ENCODE measurements at regions not wholly inside any gene's neighbourhood (a gene's known extent, or its start where the extent isn't known, plus 50 kb on each side); places are given as distances from the start of the nearest gene placed in this dataset.
"Not testable (repeated sequence)": the region's sequence is repeated elsewhere in the genome, so short reads cannot be mapped to it uniquely, and the experiment has no call there.

DNA sequence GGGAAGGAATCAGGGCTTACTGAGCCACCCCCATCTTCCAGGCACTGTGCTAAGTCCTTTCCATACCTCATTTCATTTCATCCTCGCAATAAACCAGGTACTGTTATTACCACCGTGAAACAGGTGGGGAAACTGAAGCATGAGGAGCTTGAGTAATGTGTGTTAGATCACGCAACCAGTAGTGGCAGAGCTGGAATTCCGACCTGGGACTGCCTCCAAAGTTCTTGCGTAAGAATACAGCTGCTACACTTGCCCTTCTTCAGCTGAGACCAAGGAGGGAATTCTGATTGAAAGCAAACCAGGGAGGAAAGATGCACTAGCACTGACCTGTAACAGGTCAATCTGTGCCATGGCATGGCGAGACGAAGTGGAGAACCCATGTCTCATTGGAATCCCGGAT, 113.4 kb upstream of the MSX2 start:
- no peak for DNase-seq

DNA sequence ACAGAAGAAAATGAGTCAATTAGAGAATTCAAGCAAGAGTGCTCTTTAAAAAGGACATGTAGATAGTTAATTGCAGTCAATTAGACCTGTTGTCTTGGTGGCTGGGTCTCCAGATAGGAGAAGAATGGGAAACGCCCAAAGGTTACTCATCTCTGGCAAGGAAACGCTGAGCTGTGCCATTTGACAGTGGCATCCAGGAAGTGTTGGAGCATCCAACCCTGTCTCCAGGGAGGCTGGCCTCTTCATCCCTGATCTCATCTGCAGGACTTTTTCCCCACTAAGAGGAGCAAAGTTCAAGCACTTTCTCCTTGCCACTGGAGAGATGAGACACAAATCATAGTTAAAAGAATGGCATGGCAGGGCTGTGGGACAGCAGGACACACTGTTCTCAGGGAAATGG, 111.7 kb upstream of the MSX2 start:
- no peak for DNase-seq

DNA sequence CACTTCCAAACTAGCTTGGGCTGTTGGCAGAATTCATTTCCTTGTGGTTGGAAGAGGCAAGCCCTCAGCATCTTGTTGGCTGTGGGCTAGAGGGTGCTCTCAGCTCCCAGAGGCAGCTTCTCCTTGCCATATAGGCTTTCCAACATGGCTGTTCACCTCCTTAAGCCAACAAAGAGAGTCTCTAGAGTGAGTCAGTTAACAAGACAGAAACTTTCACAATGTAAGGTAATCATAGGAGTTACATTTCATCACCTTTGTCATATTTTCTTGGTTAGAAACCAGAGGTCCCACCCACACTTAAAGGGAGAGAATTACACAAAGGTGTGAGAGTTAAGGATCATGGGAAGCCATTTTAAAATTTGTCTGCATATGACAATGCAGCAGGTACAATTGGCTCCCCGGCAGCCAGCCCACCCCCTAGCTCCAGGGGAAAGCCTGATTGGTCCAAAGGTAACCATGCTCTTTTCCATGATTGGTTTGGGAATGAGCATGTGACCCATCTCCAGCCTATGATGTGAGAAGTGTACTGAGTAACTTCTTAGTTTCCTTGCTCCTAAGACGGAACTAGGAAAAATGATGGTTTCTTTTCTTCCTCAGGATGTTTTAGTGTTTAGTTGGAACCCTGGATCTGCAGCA, 109.8 kb upstream of the MSX2 start:
- no peak for DNase-seq

DNA sequence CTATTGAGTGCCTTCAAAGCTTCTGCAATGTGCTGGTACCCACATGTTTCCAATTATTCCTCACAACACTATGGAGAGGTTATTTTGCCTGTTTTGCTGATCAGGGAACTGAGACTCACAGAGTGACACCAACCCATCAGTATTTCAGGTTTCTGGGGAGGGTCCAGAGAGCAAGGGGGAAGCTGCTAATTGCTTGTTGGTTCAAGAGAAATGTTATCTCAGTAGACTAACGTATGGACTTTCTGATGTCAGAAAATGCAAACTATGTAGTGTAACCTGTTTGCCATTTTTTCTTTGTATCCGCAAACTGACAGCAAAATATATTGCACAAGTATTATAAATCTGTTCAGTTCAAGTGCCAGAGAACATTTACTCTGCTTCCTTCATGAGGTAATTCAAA, 108.3 kb upstream of the MSX2 start:
- DNase-seq: no peak

DNA sequence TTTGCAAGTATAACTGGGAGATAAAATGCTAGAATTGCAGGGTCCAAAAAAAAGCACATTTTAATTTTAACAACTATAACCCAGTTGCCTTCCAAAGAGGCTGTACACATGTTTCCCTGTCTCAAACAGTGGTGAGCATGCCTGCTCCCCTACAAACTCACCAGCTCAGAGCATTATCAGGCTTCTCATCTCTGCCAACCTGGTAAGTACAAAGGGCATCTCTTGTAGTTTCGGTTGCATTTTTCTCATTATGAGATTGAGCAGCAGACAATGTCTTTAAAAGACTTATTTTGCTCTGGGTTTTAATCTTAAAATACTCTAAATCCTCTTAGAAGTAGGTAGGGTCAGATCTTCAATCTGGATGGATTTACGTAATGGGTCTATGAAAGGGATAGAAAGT, 107.1 kb upstream of the MSX2 start:
- DNase-seq: no peak

DNA sequence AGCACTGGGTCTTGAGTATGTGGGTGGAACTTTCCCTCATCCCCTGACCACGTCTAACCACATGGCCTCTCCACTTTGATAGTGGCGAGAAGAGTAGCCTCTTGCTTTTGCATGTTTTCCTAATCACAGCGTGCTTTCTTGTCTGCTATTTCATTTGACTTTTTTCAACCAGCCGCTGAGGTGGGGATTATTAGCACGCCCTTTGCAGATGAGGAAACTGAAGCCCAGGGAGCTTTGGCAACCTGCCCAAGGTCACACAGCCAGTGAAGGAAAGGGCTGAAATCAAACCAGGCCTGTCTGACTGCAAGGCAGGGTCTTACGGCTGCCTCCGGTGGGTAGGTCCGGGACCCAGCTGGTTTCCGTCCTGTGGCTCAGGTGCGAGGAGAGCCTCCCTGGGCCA, 106.5 kb upstream of the MSX2 start:
- no peak for DNase-seq

DNA sequence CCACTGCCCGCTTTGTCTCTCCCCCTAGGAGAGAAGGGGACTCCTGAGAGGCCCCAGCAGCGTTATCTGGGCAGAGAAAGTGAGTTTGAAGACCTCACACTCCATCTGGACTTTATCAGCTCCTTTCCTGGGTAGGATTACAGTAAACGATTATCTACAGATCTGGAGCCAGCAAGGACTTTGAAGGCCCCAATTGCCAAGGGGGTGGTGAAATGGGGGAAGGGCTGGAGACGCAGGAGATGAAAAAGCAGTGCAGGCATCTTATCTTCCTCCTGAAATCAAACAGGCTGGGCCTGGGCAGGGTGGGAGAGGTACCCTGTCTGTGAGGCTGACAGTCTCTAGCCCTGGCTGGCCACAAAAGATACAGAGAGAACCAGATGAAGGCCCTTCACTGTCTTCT, 105.8 kb upstream of the MSX2 start:
- no peak for DNase-seq

DNA sequence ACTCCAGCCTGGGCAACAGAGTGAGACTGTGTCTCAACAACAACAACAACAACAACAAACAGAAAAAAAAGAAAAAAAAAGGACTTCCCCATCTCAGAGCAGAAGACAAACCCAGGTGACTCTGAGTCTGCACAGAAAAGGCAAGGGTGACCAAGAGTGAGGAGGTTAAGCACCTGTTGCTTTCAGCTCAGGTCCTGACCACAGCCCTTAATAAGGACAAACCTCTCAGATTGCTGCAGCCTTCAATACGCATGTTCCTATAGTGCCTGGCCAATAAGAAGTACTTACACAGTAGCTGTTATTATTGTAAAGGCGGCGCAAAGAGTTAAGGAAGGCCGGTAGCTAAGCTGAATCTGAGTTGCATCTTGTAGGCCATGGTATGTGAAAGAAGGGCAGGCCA, 102.3 kb upstream of the MSX2 start:
- DNase-seq: no peak

DNA sequence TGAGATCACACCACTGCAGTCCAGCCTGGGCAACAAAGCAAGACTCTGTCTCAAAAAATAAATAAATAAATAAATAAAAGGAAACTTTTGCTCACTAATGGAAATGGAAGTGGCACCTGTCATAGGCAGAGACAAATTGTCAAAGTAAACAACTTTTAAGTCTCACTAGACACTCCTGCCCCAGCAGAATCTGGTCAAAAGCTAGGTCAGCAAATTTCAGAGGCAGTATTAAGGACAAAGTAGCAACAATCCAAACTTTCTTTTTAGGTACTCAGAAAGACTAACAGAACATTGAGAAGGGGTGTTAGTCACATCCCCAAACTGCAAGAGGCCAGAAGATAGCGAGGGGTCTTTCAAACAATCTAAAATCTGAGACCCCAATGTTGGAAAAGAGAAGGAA, 101.4 kb upstream of the MSX2 start:
- no peak for DNase-seq

DNA sequence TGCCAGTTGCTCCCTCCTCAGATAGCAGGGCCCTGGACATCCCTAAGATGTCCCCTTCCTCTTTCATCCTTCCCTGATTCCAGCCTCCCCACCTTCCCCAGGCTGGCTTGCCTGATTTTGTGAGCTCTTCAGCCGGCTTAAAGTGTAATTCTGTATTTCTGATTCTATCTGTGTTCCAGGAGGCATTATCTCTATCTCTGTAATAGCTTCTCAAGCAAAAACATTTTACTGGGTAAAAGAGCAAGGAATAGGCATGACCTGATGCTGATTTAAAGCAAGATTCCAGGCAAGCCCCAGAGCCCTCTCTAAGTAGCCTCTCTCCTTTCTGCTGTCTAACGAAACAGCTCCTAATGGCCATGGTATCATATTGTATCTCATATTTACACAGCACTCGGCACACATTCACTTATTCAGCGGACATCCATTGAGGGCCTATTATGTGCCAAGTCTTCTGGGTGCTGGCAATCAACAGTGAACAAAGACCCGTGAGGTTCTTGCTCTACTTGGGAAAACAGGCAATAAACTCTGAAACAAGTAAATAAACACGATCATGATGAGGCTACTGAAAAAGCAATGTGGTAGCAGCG, 100.9 kb upstream of the MSX2 start:
- DNase-seq: peak; percentile 57

DNA sequence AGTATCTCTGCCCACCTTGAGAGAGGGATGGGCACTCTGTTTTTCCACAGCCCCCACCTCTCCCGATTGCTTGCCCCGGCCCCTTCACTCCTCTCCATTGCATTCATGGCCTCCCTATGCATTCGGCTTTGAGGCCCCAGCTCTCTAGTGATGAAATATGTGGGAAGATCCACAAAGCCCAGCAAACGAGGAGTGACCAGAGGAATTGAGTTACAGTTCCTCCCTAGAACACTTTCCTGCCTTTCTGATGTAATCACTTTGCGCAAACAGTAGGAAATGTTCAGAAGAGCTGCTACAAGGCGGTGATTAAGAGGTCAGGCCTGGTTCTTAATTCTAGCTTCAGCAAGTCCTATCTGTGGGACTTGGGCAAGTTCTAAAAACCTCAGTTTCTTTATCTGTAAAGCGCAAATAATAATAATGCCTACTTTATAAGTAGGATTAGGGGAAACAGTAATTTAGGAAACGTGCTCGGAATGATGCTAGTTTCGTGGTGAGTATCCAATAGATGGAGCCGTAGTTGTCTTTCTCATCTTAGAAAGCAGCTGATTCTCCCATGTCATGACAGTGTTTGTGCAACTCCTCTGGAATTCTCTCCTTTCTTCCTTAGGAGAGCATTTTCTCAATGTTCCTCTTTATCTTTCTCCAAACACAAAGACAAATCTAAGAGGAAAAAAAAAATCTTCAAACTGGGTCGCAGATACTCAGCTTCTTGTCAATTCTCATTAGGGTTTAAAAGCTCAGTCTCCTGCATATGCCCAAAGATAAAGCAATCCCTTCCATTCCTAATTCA, 99.5 kb upstream of the MSX2 start:
- no peak for DNase-seq

DNA sequence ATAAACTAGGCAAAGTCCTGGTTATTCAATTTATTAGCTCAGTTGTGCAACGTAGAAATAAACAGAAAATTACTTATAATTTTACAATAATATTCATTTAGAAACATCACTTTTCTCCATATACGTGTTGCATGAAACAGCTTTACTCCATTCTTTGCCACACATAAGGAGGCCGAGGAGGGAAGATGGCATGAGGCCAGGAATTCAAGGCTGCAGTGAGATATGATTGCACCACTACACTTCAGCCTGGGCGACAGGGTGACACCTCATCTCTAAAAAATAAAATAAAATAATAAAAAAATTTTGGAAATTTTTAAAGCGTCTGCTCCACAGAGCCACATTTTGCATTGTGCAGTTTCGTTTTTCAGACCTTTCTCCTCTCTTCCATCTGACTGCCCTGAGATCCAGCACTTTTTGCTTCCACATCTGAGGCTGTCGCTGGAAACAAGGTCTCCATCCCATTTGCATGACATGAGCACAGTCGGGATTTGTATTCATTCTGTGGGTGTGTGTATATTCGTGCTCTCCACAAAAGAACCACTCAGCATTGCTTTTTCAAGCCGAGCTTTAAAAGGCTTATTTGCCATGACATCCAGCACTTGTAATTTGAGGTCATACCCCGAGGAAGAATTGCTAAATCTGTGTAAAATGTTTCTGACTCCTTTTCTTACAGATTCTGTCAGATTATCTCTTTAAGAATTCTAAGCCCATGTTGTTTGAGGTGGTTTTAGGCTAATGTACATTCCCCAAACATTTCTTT, 98.6 kb upstream of the MSX2 start:
- peak; percentile 14 for DNase-seq

DNA sequence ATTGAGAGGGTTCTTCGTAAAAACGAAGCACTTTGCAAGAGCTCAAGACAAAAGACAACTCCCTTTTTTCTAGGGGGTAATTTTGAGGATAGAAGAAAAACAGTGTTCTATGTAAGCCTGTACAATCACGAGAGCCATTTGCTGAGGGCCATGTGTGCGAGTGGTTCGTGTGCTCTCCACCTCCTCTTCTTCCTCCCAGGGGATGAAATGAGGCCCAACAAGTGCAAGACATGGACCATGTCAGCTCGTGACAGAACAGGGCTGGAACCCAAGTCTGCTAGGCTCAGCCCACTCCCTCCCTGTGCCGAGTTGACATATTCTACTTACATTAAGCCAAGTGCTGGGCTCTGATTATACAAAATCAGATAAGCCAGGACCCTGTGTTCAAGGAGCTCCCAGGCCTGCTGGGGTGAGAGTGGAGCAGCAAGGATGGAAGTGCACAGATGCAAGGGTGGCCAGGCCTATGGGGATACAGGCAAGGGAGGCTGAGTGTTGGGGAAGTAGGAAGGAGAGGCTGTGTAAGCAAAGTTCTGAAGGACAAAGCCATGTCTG, 97.9 kb upstream of the MSX2 start:
- DNase-seq: no peak

DNA sequence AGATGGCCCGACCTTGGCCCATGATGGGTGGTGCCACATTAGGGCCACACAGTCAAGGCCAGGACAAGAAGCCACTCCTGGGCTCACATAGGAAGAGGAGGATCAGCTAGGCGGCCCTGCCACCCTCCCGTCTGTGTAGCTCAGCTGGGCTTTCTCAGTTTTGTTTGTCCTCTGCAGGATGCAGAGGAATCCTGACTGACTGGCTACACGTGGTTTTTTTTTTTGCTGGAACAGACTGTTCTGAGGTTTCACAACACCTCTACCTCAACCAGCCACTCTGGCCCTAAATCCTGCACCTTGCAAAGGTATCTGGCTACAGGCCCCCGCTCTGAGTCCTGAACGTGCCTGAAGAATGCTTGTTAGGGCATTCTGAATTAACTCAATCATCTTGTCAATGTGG, 88.3 kb upstream of the MSX2 start:
- DNase-seq: no peak

DNA sequence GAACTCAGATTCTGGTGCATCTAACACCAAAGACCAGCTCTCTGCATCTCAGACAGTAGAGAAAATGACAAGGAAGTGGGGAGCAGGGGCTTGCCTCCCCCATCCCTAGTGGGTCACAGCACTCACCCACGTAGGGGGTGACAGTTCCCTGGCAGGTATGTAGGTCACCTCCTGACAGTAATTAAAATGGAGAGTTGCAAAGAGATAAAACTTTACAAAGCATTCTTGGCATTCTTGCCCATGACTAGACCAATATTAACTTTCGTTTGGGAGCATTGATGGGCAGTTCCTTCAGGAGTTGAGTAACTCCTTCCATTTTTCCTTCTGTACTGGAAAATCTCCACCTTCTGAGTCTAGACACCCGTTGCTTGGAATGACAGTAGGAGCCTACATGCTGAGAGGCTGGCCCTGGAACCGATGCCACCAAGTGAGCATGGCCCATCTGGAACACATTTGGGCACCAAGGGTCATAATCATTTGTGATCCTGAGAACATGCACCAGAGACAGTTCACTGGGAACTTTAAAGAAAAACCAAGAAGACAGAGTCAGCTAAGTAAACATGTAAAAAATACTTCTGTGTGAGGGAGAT, 81.5 kb upstream of the MSX2 start:
- no peak for DNase-seq

DNA sequence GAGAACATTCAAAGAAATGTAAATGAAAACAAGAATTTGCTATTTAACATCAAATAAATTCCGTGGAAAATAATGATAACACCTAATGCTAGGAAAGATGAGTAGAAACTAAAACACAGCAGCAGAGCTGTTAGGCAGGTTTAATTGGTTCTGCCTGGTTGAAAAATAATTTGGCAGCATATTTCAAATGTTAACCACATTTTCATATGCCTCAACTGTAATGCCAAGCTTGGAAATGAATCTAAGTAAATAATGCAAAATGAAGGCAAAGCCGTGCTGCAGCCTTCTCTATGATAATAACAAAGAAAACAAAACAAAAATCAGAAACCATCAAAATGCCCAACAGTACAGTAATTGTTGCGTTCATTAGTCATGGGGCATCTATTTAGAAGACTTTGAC, 79.9 kb upstream of the MSX2 start:
- DNase-seq: no peak

DNA sequence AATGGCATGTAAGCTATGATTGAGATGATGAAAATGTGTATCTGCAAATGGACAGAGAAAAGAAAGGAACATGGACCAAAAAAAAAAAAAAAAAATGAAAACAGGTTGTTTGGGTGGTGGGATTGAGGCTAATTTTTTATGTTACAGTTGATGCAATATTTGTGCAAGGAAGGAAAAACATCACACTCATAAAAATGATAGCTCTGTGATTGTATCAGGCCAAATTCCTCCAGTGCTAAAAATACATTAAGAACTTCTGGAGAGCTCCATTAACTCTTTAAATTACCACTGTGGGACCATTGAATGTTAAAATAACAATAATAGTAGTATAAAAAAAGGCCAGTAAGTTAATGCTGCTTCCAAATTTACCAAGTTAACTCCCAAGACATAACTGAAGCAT, 79.5 kb upstream of the MSX2 start:
- no peak for DNase-seq

DNA sequence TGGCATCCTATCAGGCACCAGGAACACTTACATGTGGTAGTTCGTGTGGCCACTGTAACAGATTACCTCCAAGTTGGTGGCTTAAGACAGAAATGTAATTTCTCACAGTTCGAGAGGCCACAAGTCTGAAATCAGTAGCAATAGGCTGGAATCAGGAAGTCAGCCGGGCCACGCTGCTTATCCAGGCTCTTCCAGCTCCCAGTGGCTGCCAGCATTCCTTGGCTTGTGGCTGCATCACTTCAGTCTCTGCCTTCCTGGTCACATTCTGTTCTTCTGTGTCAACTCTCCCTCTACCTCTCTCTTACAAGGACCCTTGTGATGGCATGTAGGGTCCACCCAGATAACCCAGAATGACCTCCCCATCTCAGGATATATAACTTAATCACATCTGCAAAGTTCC, 78.7 kb upstream of the MSX2 start:
- no peak for DNase-seq

DNA sequence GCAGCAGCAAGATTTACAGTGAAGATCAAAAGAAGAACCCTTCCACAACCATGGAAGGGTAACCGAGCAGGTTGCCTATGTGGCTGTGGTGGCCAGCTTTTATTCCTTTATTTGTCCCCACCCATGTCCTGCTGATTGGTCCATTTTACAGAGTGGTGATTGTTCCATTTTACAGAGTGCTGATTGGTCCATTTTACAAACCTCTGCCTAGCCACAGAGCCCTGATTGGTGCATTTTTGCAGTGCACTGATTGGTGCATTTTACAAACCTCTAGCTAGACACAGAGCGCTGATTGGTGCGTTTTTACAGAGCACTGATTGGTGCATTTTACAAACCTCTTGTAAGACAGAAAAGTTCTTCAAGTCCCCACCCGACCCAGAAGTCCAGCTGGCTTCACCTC, 75.8 kb upstream of the MSX2 start:
- DNase-seq: not testable (repeated sequence)

DNA sequence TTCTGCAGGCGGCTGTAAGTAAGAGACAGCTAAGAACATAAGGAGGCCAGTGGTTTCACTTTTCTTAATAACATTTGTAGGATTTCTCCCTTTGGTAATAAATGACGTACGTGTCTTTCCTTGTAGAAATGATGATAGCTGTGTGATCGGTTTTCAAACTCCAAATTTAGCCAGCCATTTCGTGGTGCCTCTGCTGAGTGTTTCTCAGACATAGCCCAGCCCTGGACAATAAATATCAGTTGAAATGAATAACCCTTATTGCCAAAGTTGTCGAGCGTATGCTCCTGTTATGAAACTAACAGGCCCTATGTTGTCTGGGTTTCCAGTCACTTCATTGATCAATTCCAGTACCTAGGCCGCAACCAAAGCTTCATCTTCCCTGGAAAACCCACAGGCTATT, 75.0 kb upstream of the MSX2 start:
- DNase-seq: no peak

DNA sequence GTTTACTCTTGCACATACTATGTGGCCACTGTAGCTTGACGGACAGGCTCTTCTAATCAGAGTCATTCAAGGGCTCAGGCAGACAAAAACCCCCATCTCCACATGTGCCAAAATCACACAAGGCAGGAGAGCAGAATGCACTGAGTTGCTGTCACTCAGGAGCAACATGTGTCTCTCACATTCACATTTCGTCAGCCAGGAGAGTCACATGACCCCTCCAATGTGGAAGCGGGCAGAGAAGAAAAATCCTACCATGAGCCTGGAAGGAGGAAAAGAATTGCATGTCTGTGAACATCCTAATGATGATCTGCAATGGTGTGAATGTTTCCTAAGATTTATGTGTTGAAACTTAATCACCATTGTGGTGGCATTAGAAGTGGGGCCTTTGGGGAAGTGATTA, 69.9 kb upstream of the MSX2 start:
- no peak for DNase-seq

DNA sequence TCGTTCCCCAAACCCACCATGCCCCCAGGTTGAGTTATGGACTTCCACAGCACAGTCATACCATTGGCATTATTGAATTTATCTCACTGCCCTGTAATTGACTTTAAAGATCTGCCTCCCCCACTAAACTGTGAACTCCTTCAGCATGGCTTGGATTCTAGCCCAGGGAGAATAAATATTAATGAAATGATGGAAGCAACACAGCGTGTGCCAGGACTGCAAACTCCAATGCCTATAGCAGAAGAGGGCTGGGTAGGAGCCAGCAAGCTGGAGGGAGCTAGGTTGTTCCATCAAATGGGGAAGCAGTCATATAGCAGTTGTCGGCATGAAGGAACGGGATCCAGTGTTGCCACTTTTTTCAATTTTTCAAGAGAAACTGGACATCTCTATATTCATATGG, 69.0 kb upstream of the MSX2 start:
- DNase-seq: no peak

DNA sequence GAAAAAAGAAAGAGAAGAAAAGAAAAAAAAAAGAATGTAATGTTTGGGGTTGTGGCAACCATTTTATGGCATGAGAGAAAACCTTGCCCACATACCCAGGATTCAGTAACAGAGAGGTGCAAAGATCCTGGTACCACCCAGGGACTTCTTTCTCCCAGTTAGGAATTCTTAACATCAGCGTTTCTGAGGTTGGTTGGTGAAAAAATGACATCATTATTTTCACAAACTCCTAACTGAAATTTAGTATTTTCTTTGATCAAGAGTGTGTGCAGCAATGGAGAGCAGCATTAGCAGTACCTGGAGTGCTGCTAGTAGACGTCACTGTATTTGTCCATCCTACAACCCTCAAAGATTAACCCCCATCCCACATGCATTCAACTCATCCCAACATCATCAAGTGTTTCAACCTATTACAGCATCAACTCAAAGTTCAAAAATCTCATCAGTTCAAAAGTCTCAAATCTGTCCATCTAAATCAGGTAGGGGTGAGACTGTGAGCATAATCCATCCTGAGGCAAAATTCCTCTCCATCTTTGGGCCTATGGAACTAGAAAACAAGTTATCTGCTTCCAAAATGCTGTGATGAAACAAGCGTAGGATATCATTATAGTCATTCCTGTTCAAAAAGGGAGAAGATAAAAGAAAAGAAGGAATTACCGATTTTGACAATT, 60.1 kb upstream of the MSX2 start:
- no peak for DNase-seq
